NT2/D1 (cell line): ENCODE measurements at regions not wholly inside any gene's neighbourhood (a gene's known extent, or its start where the extent isn't known, plus 50 kb on each side); places are given as distances from the start of the nearest gene placed in this dataset.

Experiments used
- SUZ12 ChIP-seq: IDR thresholded peaks from 2 replicates; pipeline ENCODE4 v1.6.1; 2011; ENCODE audit not compliant: insufficient read length, insufficient read depth; ENCODE audit errors: extremely low read depth
- YY1 ChIP-seq: IDR thresholded peaks from 2 replicates; pipeline ENCODE4 v1.6.1; 2011; ENCODE audit not compliant: insufficient read length, insufficient read depth
- ZNF274 ChIP-seq: IDR thresholded peaks from 2 replicates; pipeline ENCODE4 v1.6.1; 2011; ENCODE audit warnings: mild to moderate bottlenecking, low read depth, low read length

DNA sequence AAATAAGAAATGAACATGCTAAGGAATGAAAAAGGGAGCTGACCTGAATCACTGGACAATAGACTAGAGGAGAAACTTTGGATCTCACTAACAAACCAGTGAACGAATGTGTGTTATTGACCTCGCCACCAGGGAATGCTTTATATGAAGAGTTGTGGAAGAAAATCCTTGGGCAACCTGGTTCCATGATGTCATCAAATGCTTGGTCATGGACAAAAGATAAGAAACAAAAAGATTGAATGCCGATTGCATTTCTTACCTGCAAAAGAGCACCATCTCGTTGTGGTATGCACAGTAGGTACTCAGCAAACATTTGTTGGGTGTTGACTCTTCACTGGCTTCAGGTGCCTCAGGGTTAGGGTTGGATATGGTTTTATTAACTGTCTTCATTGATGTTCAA is 165.2 kb upstream of the TSHZ2 start:
- TF ChIP-seq ZNF274 (no peak), SUZ12 (no peak), YY1 (no peak)
